HL-60 (cell line): ENCODE measurements at regions not wholly inside any gene's neighbourhood (a gene's known extent, or its start where the extent isn't known, plus 50 kb on each side); places are given as distances from the start of the nearest gene placed in this dataset.

ENCODE experiments used
- DNase-seq, 2 experiments: peaks; one replicate each; pipeline ENCODE4 v3.0.0-alpha.2; 2010 to 2020; ENCODE audit warnings: low read depth in 1 of 2, low spot score in 1 of 2
- H3K27ac ChIP-seq: fragments of 250-450 bp; sonication (Bioruptor Pico); replicated peaks from 2 replicates; pipeline ENCODE4 v1.5.1; 2020; ENCODE audit warnings: mild to moderate bottlenecking, moderate library complexity
- H3K27me3 ChIP-seq: fragments of 250-450 bp; sonication (Bioruptor Pico); 2 replicates; pipeline ENCODE4 v1.5.1; 2021; ENCODE audit warnings: mild to moderate bottlenecking, moderate library complexity; ENCODE audit not compliant: insufficient read depth, poor library complexity, severe bottlenecking
- H3K4me3 ChIP-seq: replicated peaks from 2 replicates; pipeline ENCODE4 v1.5.1; 2011; ENCODE audit warnings: mild to moderate bottlenecking, control low read depth, low read length; ENCODE audit not compliant: insufficient read depth
- CTCF ChIP-seq: IDR thresholded peaks from one replicate; pipeline ENCODE4 v1.5.1; 2011; ENCODE audit warnings: low read length, control low read depth, inconsistent platforms; ENCODE audit not compliant: insufficient read depth
- GABPA ChIP-seq: IDR thresholded peaks from 2 replicates; pipeline ENCODE4 v1.6.1; 2012; ENCODE audit warnings: low read depth
- POLR2AphosphoS5 ChIP-seq: IDR thresholded peaks from 2 replicates; pipeline ENCODE4 v1.6.1; 2012; ENCODE audit warnings: low read depth
- SPI1 ChIP-seq: IDR thresholded peaks from 2 replicates; pipeline ENCODE4 v1.6.1; 2012; ENCODE audit warnings: low read depth, mild to moderate bottlenecking, borderline replicate concordance
- TF ChIP-seq, protein P1 (sequence below): IDR thresholded peaks from 2 replicates; pipeline ENCODE4 v1.6.1; 2012; ENCODE audit warnings: low read depth; ENCODE audit not compliant: insufficient replicate concordance

- DNase-seq: no peak
- no peak overlapping the region for H3K27ac ChIP-seq
- H3K4me3 ChIP-seq: no peak overlapping the region
- H3K27me3 ChIP-seq: peaks cover 26% of the 10 kb centered on the region
- TF ChIP-seq POLR2AphosphoS5 (no peak), GABPA (no peak), SPI1 (no peak), CTCF (no peak)
- TF ChIP-seq, protein P1, sequence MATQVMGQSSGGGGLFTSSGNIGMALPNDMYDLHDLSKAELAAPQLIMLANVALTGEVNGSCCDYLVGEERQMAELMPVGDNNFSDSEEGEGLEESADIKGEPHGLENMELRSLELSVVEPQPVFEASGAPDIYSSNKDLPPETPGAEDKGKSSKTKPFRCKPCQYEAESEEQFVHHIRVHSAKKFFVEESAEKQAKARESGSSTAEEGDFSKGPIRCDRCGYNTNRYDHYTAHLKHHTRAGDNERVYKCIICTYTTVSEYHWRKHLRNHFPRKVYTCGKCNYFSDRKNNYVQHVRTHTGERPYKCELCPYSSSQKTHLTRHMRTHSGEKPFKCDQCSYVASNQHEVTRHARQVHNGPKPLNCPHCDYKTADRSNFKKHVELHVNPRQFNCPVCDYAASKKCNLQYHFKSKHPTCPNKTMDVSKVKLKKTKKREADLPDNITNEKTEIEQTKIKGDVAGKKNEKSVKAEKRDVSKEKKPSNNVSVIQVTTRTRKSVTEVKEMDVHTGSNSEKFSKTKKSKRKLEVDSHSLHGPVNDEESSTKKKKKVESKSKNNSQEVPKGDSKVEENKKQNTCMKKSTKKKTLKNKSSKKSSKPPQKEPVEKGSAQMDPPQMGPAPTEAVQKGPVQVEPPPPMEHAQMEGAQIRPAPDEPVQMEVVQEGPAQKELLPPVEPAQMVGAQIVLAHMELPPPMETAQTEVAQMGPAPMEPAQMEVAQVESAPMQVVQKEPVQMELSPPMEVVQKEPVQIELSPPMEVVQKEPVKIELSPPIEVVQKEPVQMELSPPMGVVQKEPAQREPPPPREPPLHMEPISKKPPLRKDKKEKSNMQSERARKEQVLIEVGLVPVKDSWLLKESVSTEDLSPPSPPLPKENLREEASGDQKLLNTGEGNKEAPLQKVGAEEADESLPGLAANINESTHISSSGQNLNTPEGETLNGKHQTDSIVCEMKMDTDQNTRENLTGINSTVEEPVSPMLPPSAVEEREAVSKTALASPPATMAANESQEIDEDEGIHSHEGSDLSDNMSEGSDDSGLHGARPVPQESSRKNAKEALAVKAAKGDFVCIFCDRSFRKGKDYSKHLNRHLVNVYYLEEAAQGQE: no peak
Observed at GRCh38 chr16:85333337-85333736, 221.1 kb upstream of the CIBAR2 start.

DNA sequence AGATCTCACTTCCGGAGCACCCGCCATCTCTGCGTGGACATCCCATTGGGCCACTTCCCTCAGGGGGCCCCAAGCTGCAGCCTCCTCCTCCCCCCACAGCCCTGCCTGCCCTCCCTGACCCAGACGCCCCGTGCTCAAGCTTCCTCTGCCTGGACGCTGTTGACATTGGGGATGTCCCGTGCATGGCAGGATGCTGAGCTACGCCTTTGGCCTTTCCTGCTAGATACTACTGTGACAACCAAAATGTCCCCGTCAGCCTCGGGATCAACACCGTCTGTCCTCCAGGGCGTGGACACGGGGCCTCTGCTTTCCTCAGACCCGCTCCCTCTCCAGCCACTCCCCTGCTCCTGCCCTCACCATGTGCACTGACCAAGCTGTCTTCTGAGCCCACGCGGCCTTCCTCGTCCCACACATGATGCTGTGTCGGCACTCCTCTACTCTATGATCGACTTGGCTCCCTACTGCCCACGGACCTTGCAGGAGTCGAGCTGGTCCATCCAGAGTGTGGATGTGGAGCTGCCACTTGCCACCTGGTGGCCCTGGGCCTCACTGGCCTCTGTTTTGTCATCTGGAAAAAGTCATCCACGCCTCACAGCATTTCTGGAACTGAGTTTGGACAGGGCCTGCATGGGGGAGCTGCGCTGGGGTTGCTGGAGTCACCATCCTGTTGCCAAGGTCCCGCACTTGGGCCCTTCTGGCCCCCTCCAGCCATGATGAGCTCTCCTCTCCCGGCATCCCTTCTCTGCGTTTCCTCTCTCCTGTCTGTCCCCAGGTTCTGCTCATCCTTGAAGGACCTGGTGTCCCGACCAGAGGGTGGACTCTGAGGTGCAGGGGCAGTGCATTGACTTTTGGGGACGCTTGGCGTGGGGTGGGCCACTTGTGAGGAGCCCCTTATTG, 221.7 kb upstream of the CIBAR2 start:
- Histone ChIP-seq H3K27ac (no peak overlapping the region), H3K27me3 (peaks cover 20% of the 10 kb centered on the region), H3K4me3 (no peak overlapping the region)
- TF ChIP-seq CTCF (no peak), POLR2AphosphoS5 (no peak), SPI1 (no peak), GABPA (no peak)
- TF ChIP-seq, protein P1: no peak
- no peak for DNase-seq

GRCh38 chr16:85334718-85335583, 222.7 kb upstream of the CIBAR2 start:
- Histone ChIP-seq H3K4me3 (no peak overlapping the region), H3K27ac (no peak overlapping the region), H3K27me3 (peaks cover 20% of the 10 kb centered on the region)
- no peak for DNase-seq
- no peak for TF ChIP-seq POLR2AphosphoS5
- no peak for TF ChIP-seq SPI1
- TF ChIP-seq CTCF: no peak
- no peak for TF ChIP-seq GABPA
- TF ChIP-seq, protein P1: no peak
